ENCODE measurements at regions not wholly inside any gene's neighbourhood (a gene's known extent, or its start where the extent isn't known, plus 50 kb on each side); places are given as distances from the start of the nearest gene placed in this dataset.

- Histone ChIP-seq H3K36me3 (no peaks in the 10 kb centered on the region), H3K27me3 (no peaks in the 10 kb centered on the region), H3K4me3 (no peak overlapping the region), H3K4me1 (no peaks in the 10 kb centered on the region), H3K9me3 (no peaks in the 10 kb centered on the region), H3K27ac (no peak overlapping the region)
- no peak for TF ChIP-seq CTCF (IDR thresholded peaks at IDR 0.05)
- no peak for ATAC-seq
- no peak for DNase-seq
- WGBS, 2 donors = 88 to 92% methylated on average over 1 of the region's 1 CpG
- intact Hi-C loops (cut with DNase I) = no loop called here
These were observed 304.0 kb upstream of the KLF4 start for GRCh38 chr9:107793541-107793940.

GRCh38 chr9:107792596-107792995, 303.0 kb upstream of the KLF4 start:
- Histone ChIP-seq H3K9me3 (no peaks in the 10 kb centered on the region), H3K4me1 (no peaks in the 10 kb centered on the region), H3K4me3 (no peak overlapping the region), H3K27me3 (no peaks in the 10 kb centered on the region), H3K36me3 (no peaks in the 10 kb centered on the region), H3K27ac (no peak overlapping the region)
- DNase-seq (no peak), ATAC-seq (no peak)
- TF ChIP-seq CTCF (IDR thresholded peaks at IDR 0.05) = no peak
- 85 to 91% methylated on average over 1 of the region's 1 CpG for WGBS, 2 donors
- intact Hi-C loops (cut with DNase I) = no loop called here

- DNase-seq = no peak
- Histone ChIP-seq H3K27ac (no peak overlapping the region), H3K9me3 (no peaks in the 10 kb centered on the region), H3K36me3 (no peaks in the 10 kb centered on the region), H3K4me1 (no peaks in the 10 kb centered on the region), H3K27me3 (no peaks in the 10 kb centered on the region), H3K4me3 (no peak overlapping the region)
- no peak for ATAC-seq
- WGBS, 2 donors = 65 to 87% methylated on average over 3 of the region's 3 CpGs
- no peak for TF ChIP-seq CTCF (IDR thresholded peaks at IDR 0.05)
- intact Hi-C loops (cut with DNase I) = no loop called here
These were observed 302.4 kb upstream of the KLF4 start for GRCh38 chr9:107792006-107792405.

GRCh38 chr9:107789001-107789700, 299.6 kb upstream of the KLF4 start:
- 95 to 96% methylated on average over 4 of the region's 4 CpGs for WGBS, 2 donors
- DNase-seq = no peak
- intact Hi-C loops (cut with DNase I) = no loop called here
- peaks cover 2 to 12% (median 9%) of the 10 kb centered on the region in 9 donors for H3K4me1 ChIP-seq
- H3K27ac ChIP-seq = no peak overlapping the region
- no peaks in the 10 kb centered on the region for H3K9me3 ChIP-seq
- ATAC-seq = no peak
- H3K27me3 ChIP-seq = no peaks in the 10 kb centered on the region
- no peak overlapping the region for H3K4me3 ChIP-seq
- H3K36me3 ChIP-seq = no peaks in the 10 kb centered on the region
- TF ChIP-seq CTCF (IDR thresholded peaks at IDR 0.05) = no peak

Data from heart right ventricle (tissue), 16 donors.